ENCODE measurements at regions not wholly inside any gene's neighbourhood (a gene's known extent, or its start where the extent isn't known, plus 50 kb on each side); places are given as distances from the start of the nearest gene placed in this dataset.

DNA sequence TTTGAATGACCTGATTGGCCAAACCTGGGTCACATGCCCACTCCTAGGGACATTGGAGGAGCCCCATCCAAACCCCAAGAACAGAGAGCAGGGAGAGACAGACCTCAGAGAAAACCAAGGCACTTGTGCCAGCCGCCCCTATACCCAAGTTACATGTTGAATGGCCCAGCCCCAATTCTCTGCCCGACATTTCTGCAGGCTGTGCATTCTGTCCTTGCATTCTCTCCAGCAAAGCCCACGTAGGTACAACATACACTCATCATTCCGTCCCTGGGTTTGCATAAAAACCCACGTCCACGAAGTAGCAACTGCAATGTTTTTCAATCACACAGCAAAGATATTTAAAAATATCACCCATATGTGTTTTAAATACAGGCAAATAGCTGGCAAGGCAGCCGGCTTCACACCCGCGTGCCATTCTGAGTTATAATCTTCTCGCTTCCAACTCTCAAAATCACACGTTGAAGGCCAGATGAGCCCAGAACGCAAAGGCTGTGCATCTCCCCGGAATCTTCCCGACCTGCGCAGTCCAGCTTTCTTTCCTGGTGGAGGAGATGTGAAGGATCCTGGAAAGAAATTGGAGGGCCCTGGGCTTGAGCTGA is 91.7 kb upstream of the MYL2 start:
- no peak for DNase-seq (ENCODE audit: low read depth)

DNA sequence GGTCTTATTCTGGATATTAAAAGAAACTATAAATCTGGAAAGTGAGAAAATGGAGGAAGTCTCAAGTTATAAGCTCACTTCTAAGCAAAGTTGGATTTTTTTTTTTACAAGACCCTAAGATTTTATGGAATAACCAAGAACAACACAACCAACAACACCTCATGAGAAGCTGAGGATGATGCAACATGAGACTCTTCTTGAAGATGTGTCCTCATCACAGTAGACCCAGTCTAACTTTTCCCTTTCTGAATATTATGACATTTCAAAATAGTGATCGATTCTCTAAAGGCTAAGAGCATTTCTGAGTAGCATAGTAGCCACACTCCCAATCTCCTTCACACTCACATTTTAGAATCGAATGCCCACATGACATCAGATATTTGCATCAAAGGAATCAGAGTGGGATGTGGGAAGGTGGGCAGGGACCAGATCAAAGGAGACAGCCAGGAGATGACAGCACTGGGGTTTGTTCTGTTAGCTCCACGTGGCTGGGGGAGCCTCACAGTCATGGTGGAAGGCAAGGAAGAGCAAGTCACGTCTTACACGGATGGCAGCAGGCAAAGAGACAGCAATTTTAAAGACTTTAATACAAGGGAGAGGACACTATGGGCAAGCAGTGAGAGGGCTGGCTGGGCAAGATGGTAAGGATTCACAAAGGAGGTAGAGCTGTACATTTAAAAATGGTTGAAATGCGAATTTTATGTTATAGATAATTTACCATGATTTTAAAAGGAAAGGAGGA is 90.7 kb upstream of the MYL2 start:
- no peak for DNase-seq (ENCODE audit: low read depth)

- no peak for DNase-seq (ENCODE audit: low read depth)
Observed at GRCh38 chr12:111010061-111010460, 89.7 kb upstream of the MYL2 start.

DNA sequence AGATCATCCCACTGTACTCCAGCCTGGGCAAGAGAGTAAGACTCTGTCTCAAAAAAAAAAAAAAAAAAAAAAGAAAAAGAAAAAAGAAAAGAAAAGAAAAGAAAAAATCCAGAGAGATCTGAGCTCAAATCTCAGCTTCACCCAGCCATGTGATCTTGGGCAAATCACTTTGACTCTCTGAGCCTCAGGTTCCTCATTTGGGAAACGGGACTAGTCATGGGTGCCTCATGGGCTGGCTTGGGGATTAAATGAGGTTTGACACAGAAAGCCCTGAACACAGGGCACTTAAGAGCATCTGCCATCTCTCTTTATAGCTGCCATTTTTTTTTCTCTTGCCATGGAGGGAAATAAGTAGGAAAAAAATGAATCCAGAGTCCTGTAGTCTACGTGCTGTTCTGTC is 86.2 kb upstream of the MYL2 start:
- DNase-seq (ENCODE audit: low read depth), result no peak

DNA sequence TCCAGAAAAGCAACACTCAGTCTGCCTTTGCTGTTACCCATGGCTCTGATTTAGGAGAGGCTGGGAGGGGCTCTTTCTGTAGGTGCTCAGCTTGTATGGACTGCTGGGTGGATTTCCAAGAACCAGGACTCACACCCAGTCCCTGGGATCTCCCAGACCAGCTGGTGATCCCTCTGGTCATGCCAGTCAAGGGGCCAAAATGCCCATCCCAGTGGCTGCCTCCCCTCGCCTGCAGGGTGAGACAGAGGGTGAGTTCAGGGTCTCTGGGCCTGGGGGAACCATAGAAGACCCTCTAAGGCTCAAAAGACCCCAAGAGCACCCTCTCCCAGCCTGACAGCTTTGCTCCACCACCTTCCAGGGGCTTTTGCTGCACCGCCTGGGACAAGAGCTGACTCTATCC is 78.6 kb upstream of the MYL2 start:
- no peak for DNase-seq (ENCODE audit: low read depth)

- DNase-seq (ENCODE audit: low read depth), result no peak
Observed at GRCh38 chr12:110998165-110998564, 77.8 kb upstream of the MYL2 start.

DNA sequence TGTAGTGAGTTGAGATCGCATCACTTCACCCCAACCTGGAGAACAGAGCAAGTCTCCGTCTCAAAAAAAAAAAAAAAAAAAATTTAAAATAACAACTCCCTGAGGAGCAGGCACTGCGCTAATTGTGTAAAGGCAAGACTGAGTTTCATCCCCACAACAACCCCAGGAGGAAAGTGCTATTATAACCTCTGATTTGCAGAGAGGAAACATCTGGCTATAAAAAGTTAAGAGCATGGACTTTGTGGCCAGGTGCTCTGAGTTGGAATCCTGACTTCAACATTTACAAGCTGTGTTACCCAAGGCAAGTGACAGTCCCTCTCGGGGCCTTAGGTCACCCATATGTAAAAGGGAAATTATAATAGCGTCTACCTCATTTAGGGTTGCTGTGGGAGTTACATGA is 76.0 kb upstream of the MYL2 start:
- no peak for DNase-seq (ENCODE audit: low read depth)

- no peak for DNase-seq (ENCODE audit: low read depth)
Observed at GRCh38 chr12:110995615-110996014, 75.2 kb upstream of the MYL2 start.

DNA sequence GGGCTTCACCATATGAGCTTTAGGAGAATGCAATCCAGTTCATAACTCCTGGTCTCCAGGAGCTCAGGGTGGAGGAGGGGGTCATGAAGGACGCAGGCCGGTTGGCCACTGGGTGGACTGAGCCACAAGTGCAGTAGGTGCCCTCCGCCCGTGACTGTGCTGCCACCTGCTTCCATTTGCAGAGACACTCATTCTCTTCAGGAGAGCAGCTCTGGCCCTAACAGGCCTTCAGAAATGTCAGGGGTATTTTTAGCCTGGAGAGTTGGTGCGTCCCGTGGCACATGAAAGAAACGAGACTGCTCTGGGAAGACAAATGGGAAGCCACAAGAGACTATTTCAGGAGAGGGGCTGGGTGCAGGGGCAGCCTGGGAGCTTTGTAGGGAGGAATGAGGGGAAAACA is 74.6 kb upstream of the MYL2 start:
- DNase-seq (ENCODE audit: low read depth), result no peak

DNA sequence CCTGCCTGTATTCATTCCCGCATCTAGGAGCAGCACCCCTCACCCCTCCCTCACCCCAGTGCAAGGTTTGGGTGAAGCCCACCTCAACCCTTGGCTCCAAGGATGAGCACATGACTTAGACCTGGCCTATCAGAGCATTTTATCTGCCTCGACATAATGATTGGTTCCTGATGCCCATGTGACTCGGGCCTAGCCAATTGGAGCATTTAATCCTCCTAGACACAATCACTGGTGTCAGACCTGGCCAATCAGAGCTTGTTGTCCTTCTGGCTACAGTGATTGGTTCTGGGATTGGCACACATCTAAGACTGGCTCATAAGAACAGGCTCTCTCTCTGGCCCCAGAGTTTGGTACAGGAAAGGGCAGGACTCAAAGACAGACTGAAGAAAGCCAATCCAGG is 73.1 kb upstream of the MYL2 start:
- DNase-seq (ENCODE audit: low read depth), result no peak

DNA sequence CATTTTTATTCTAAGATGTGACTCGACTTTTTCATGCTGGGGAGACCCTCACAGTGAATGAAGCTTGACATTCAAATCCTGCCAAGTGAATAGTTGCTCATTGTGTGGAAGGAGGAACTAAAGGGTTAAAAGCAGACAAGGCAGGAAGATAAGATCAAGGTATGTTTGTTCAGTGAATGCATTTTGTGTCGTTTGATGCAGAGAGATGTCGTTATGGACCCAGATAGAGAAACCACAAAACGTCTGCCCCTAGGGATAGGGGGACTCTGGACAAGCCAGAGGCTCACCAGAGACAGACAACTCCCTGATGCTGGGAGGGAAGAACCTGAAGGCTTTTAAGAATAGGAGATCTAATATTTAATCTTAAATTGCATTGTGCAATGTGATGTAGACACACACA is 72.5 kb upstream of the MYL2 start:
- DNase-seq (ENCODE audit: low read depth), result no peak

- no peak for DNase-seq (ENCODE audit: low read depth)
Observed at GRCh38 chr12:110983811-110984210, 63.4 kb upstream of the MYL2 start.

- DNase-seq (ENCODE audit: low read depth), result no peak
Observed at GRCh38 chr12:110972866-110973265, 52.5 kb upstream of the MYL2 start.

DNA sequence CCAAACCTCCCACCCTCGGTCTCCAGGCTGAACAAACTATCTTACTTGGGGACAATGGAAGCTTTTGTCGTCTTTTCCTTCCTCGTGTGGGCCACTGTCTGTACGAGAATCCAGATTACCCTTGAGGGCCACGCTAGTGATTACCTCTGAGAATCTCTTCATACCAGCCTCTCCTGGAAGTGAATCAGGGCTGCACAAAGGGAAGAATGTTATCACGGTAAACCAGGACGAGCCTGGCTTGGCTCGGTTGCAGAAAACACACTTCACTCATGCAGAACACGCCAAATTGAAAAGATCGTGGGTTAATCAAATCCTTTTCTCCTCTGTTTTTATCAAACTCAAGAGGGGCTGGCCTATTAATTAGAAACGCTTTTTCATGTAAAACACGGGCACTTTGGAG is 51.6 kb upstream of the MYL2 start:
- DNase-seq (ENCODE audit: low read depth), result no peak

- no peak for DNase-seq (ENCODE audit: low read depth)
Observed at GRCh38 chr12:110971189-110971920, 51.0 kb upstream of the MYL2 start.
